Lower leg skin (tissue), 3 donors: ENCODE measurements at regions not wholly inside any gene's neighbourhood (a gene's known extent, or its start where the extent isn't known, plus 50 kb on each side); places are given as distances from the start of the nearest gene placed in this dataset.

Experiments
- POLR2A ChIP-seq, 2 donors: fragments of 450-650 bp; IDR thresholded peaks; one replicate each; pipeline ENCODE4 v1.6.1; 2016 to 2017; ENCODE audit warnings: antibody characterized with exemption in 2 of 2, mild to moderate bottlenecking in 1 of 2, moderate library complexity in 1 of 2
- TF ChIP-seq, protein P1 (sequence below), 3 donors: fragments of 450-650 bp; IDR thresholded peaks; one replicate each; pipeline ENCODE4 v1.5.1; 2016; ENCODE audit warnings: antibody characterized with exemption in 3 of 3, mild to moderate bottlenecking in 3 of 3, moderate library complexity in 2 of 3

- TF ChIP-seq, protein P1, sequence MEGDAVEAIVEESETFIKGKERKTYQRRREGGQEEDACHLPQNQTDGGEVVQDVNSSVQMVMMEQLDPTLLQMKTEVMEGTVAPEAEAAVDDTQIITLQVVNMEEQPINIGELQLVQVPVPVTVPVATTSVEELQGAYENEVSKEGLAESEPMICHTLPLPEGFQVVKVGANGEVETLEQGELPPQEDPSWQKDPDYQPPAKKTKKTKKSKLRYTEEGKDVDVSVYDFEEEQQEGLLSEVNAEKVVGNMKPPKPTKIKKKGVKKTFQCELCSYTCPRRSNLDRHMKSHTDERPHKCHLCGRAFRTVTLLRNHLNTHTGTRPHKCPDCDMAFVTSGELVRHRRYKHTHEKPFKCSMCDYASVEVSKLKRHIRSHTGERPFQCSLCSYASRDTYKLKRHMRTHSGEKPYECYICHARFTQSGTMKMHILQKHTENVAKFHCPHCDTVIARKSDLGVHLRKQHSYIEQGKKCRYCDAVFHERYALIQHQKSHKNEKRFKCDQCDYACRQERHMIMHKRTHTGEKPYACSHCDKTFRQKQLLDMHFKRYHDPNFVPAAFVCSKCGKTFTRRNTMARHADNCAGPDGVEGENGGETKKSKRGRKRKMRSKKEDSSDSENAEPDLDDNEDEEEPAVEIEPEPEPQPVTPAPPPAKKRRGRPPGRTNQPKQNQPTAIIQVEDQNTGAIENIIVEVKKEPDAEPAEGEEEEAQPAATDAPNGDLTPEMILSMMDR (IDR thresholded peaks at IDR 0.05) = no peak
- no peak for TF ChIP-seq POLR2A (IDR thresholded peaks at IDR 0.05)
Measured at GRCh38 chr6:113672491-113673149, 184.5 kb upstream of the MARCKS start.
